ENCODE measurements at regions not wholly inside any gene's neighbourhood (a gene's known extent, or its start where the extent isn't known, plus 50 kb on each side); places are given as distances from the start of the nearest gene placed in this dataset.
A peak's percentile ranks its signal among the peaks of the same experiment; 100 is the strongest.

GRCh38 chr2:43095533-43096295 lies 130.7 kb downstream of the ZFP36L2 start:
- DNase-seq (ENCODE audit: low spot score in 2 of 2) = no peak
- Histone ChIP-seq H3K27me3 (no peaks in the 10 kb centered on the region), H3K27ac (no peak overlapping the region), H3K4me3 (no peak overlapping the region), H3K36me3 (no peaks in the 10 kb centered on the region), H3K4me1 (peaks cover 0 to 32% (median 11%) of the 10 kb centered on the region in 4 donors), H3K9me3 (peaks cover 0 to 5% (median 2%) of the 10 kb centered on the region in 4 donors)
- 86 to 88% methylated on average over 4 of the region's 4 CpGs for WGBS, 2 donors
- no peak for TF ChIP-seq EP300 (IDR thresholded peaks at IDR 0.05)
- no peak for TF ChIP-seq POLR2A (IDR thresholded peaks at IDR 0.05)
- TF ChIP-seq CTCF (IDR thresholded peaks at IDR 0.05) = no peak

- no peak overlapping the region for H3K4me3 ChIP-seq
- no peaks in the 10 kb centered on the region for H3K36me3 ChIP-seq
- H3K4me1 ChIP-seq = peaks cover 0 to 7% (median 3%) of the 10 kb centered on the region in 4 donors
- H3K27me3 ChIP-seq = no peaks in the 10 kb centered on the region
- no peak for DNase-seq (ENCODE audit: low spot score in 2 of 2)
- H3K27ac ChIP-seq = no peak overlapping the region
- no peak for TF ChIP-seq EP300 (IDR thresholded peaks at IDR 0.05)
- TF ChIP-seq CTCF (IDR thresholded peaks at IDR 0.05) = no peak
- TF ChIP-seq POLR2A (IDR thresholded peaks at IDR 0.05) = no peak
- 53 to 86% methylated on average over 2 of the region's 2 CpGs for WGBS, 2 donors
- H3K9me3 ChIP-seq = peaks cover 0 to 12% (median 5%) of the 10 kb centered on the region in 4 donors
Observed at GRCh38 chr2:43092520-43093179, 133.8 kb downstream of the ZFP36L2 start.

- no peaks in the 10 kb centered on the region for H3K36me3 ChIP-seq
- WGBS, 2 donors = 94 to 100% methylated on average over 1 of the region's 1 CpG
- H3K4me1 ChIP-seq = peaks cover 3 to 27% (median 20%) of the 10 kb centered on the region in 4 donors
- DNase-seq (ENCODE audit: low spot score in 2 of 2) = no peak
- TF ChIP-seq EP300 (IDR thresholded peaks at IDR 0.05) (no peak), CTCF (IDR thresholded peaks at IDR 0.05) (no peak), POLR2A (IDR thresholded peaks at IDR 0.05) (no peak)
- no peak overlapping the region for H3K27ac ChIP-seq
- peaks cover 0 to 12% (median 5%) of the 10 kb centered on the region in 4 donors for H3K9me3 ChIP-seq
- no peak overlapping the region for H3K4me3 ChIP-seq
- no peaks in the 10 kb centered on the region for H3K27me3 ChIP-seq
Observed at GRCh38 chr2:43090317-43090716, 136.1 kb downstream of the ZFP36L2 start.

- DNase-seq (ENCODE audit: low spot score in 2 of 2) = no peak
- H3K9me3 ChIP-seq = peaks cover 0 to 12% (median 5%) of the 10 kb centered on the region in 4 donors
- H3K36me3 ChIP-seq = no peaks in the 10 kb centered on the region
- H3K4me3 ChIP-seq = no peak overlapping the region
- WGBS, 2 donors = 92 to 94% methylated on average over 3 of the region's 3 CpGs
- H3K27me3 ChIP-seq = no peaks in the 10 kb centered on the region
- peaks cover 3 to 46% (median 39%) of the 10 kb centered on the region in 4 donors for H3K4me1 ChIP-seq
- H3K27ac ChIP-seq = peak overlapping the region in 3 of 4 donors; percentile 81 to 95 (median 94)
- no peak for TF ChIP-seq EP300 (IDR thresholded peaks at IDR 0.05)
- TF ChIP-seq POLR2A (IDR thresholded peaks at IDR 0.05) = no peak
- no peak for TF ChIP-seq CTCF (IDR thresholded peaks at IDR 0.05)
Observed at GRCh38 chr2:43088143-43089073, 138.0 kb downstream of the ZFP36L2 start.

Measured in tibial nerve (tissue), 4 donors.